Liver (tissue), 3 donors: ENCODE measurements at regions not wholly inside any gene's neighbourhood (a gene's known extent, or its start where the extent isn't known, plus 50 kb on each side); places are given as distances from the start of the nearest gene placed in this dataset.

Source experiments
- CTCF ChIP-seq: fragments of 150-350 bp; IDR thresholded peaks from 2 replicates; pipeline ENCODE4 v1.5.1; 2017; ENCODE audit warnings: improper control_type of control experiment, low read depth, low read length; ENCODE audit not compliant: missing input control
- FOXA1 ChIP-seq: IDR thresholded peaks from 2 replicates; pipeline ENCODE4 v1.6.1; 2016; ENCODE audit warnings: antibody characterized with exemption
- GABPA ChIP-seq, 2 donors: IDR thresholded peaks in 1 of 2; conservative IDR thresholded peaks in 1 of 2; 2 replicates each; pipeline ENCODE4 v1.6.1; 2016; ENCODE audit warnings: antibody characterized with exemption in 2 of 2, mild to moderate bottlenecking in 1 of 2, moderate library complexity in 1 of 2
- JUND ChIP-seq, 2 donors: IDR thresholded peaks; 2 replicates each; pipeline ENCODE4 v1.6.1; 2016; ENCODE audit warnings: antibody characterized with exemption in 2 of 2
- MAX ChIP-seq: IDR thresholded peaks from 2 replicates; pipeline ENCODE4 v1.6.1; 2016; ENCODE audit warnings: antibody characterized with exemption
- RAD21 ChIP-seq, 2 donors: IDR thresholded peaks; 2 replicates each; pipeline ENCODE4 v1.6.1; 2016; ENCODE audit warnings: antibody characterized with exemption in 2 of 2, mild to moderate bottlenecking in 2 of 2
- REST ChIP-seq: IDR thresholded peaks from 2 replicates; pipeline ENCODE4 v1.6.1; 2016; ENCODE audit warnings: antibody characterized with exemption, mild to moderate bottlenecking
- TAF1 ChIP-seq: conservative IDR thresholded peaks from 2 replicates; pipeline ENCODE4 v1.6.1; 2016; ENCODE audit warnings: antibody characterized with exemption, mild to moderate bottlenecking
- YY1 ChIP-seq: IDR thresholded peaks from 2 replicates; pipeline ENCODE4 v1.6.1; 2016; ENCODE audit warnings: antibody characterized with exemption, mild to moderate bottlenecking
- donor health status: healthy.
- donor health status: healthy.

- TF ChIP-seq CTCF: no peak
- no peak for TF ChIP-seq FOXA1
- no peak for TF ChIP-seq TAF1
- no peak for TF ChIP-seq MAX
- no peak for TF ChIP-seq YY1
- TF ChIP-seq RAD21 (IDR thresholded peaks at IDR 0.05): no peak
- no peak for TF ChIP-seq REST
- no peak for TF ChIP-seq GABPA (IDR thresholded peaks at IDR 0.05 in 1 of 2, conservative IDR thresholded peaks at IDR 0.05 in 1 of 2)
- no peak for TF ChIP-seq JUND (IDR thresholded peaks at IDR 0.05)
Measured at GRCh38 chr11:23013509-23013908, 153.2 kb upstream of the CCDC179 start.
